MV-4-11 (cell line): ENCODE measurements at regions not wholly inside any gene's neighbourhood (a gene's known extent, or its start where the extent isn't known, plus 50 kb on each side); places are given as distances from the start of the nearest gene placed in this dataset.

Source experiments
- DNase-seq: peaks from one replicate; lab custom pipeline; 2025; lab: John Stamatoyannopoulos, UW

GRCh38 chr3:3560591-3561311 is 238.5 kb upstream of the LRRN1 start:
- DNase-seq = no peak

GRCh38 chr3:3559786-3560185 is 239.4 kb upstream of the LRRN1 start:
- no peak for DNase-seq

- DNase-seq = no peak
These were observed 243.2 kb upstream of the LRRN1 start for GRCh38 chr3:3556078-3556477.

- no peak for DNase-seq
These were observed 246.0 kb upstream of the LRRN1 start for GRCh38 chr3:3553236-3553635.

GRCh38 chr3:3552761-3553160 is 246.5 kb upstream of the LRRN1 start:
- no peak for DNase-seq

- DNase-seq = no peak
These were observed 247.2 kb upstream of the LRRN1 start for GRCh38 chr3:3551981-3552380.

- DNase-seq = no peak
These were observed 253.9 kb upstream of the LRRN1 start for GRCh38 chr3:3545360-3545759.

- no peak for DNase-seq
These were observed 260.8 kb upstream of the LRRN1 start for GRCh38 chr3:3538451-3538850.

- DNase-seq = no peak
These were observed 266.7 kb upstream of the LRRN1 start for GRCh38 chr3:3532508-3532907.

GRCh38 chr3:3531476-3531875 is 267.8 kb upstream of the LRRN1 start:
- no peak for DNase-seq

GRCh38 chr3:3519266-3519665 is 280.0 kb upstream of the LRRN1 start:
- DNase-seq = no peak

- DNase-seq = no peak
These were observed 282.2 kb upstream of the LRRN1 start for GRCh38 chr3:3516996-3517395.

GRCh38 chr3:3516384-3516783 is 282.8 kb upstream of the LRRN1 start:
- DNase-seq = no peak

GRCh38 chr3:3509665-3510064 is 289.6 kb upstream of the LRRN1 start:
- no peak for DNase-seq

GRCh38 chr3:3504686-3505085 is 294.5 kb upstream of the LRRN1 start:
- no peak for DNase-seq

- no peak for DNase-seq
These were observed 295.8 kb upstream of the LRRN1 start for GRCh38 chr3:3503411-3503810.

- no peak for DNase-seq
These were observed 299.2 kb upstream of the LRRN1 start for GRCh38 chr3:3499987-3500386.

- DNase-seq = no peak
These were observed 300.1 kb upstream of the LRRN1 start for GRCh38 chr3:3499012-3499562.

- no peak for DNase-seq
These were observed 303.6 kb upstream of the LRRN1 start for GRCh38 chr3:3495611-3496010.

GRCh38 chr3:3476669-3477068 is 297.2 kb upstream of the CRBN start:
- DNase-seq = no peak

- DNase-seq = no peak
These were observed 289.1 kb upstream of the CRBN start for GRCh38 chr3:3468596-3468995.

GRCh38 chr3:3464131-3464530 is 284.6 kb upstream of the CRBN start:
- DNase-seq = no peak

GRCh38 chr3:3461317-3461716 is 281.8 kb upstream of the CRBN start:
- DNase-seq = no peak

GRCh38 chr3:3448468-3448867 is 269.0 kb upstream of the CRBN start:
- DNase-seq = peak; percentile 24
